Activated naive CD8-positive, alpha-beta T cell treated with anti-CD3 and anti-CD28 coated beads, Interleukin-2, amount 10 ng/mL, durations not matched to agents 7 days and 5 days (primary cell): ENCODE measurements at regions not wholly inside any gene's neighbourhood (a gene's known extent, or its start where the extent isn't known, plus 50 kb on each side); places are given as distances from the start of the nearest gene placed in this dataset.

Source experiments
- ATAC-seq: fragments of 150-1000 bp; cut with Tn5 transposase; one replicate; pipeline ENCODE4 v1.10.0; 2021; ENCODE audit warnings: low read depth, moderate library complexity
- POLR2A ChIA-PET: fragments of 350-600 bp; sonication (Branson Sonifier 250); formaldehyde crosslinking; loops from one replicate; lab custom pipeline; 2021; ENCODE audit warnings: antibody characterized with exemption; lab: Charles Lee
- DNase-seq: peaks from one replicate; pipeline ENCODE4 v3.0.0; 2021
- H3K27ac Mint-ChIP-seq: one replicate; pipeline ENCODE4 v1.8.0; 2022; ENCODE audit warnings: mild to moderate bottlenecking, mixed read lengths
- H3K27me3 Mint-ChIP-seq: one replicate; pipeline ENCODE4 v1.8.0; 2022; ENCODE audit warnings: mild to moderate bottlenecking, moderate library complexity, mixed read lengths
- H3K36me3 Mint-ChIP-seq: one replicate; pipeline ENCODE4 v1.8.0; 2021; ENCODE audit warnings: mild to moderate bottlenecking, mixed read lengths
- H3K4me1 Mint-ChIP-seq: one replicate; pipeline ENCODE4 v1.8.0; 2021; ENCODE audit warnings: mixed read lengths
- H3K4me3 Mint-ChIP-seq: one replicate; pipeline ENCODE4 v1.8.0; 2022; ENCODE audit warnings: mild to moderate bottlenecking, moderate library complexity, mixed read lengths
- H3K9me3 Mint-ChIP-seq: one replicate; pipeline ENCODE4 v1.8.0; 2021; ENCODE audit warnings: mixed read lengths

GRCh38 chr16:7013990-7014389, 318.7 kb upstream of the RBFOX1 start:
- H3K27ac Mint-ChIP-seq, result no peak overlapping the region
- no peak overlapping the region for H3K4me3 Mint-ChIP-seq
- ATAC-seq (no peak), DNase-seq (no peak)
- no peaks in the 10 kb centered on the region for H3K4me1 Mint-ChIP-seq
- POLR2A ChIA-PET, result no interaction called here
- peaks cover 18% of the 10 kb centered on the region for H3K9me3 Mint-ChIP-seq
- no peaks in the 10 kb centered on the region for H3K36me3 Mint-ChIP-seq
- no peaks in the 10 kb centered on the region for H3K27me3 Mint-ChIP-seq

- H3K9me3 Mint-ChIP-seq, result peaks cover 7% of the 10 kb centered on the region
Measured at GRCh38 chr16:7004266-7004665, 328.4 kb upstream of the RBFOX1 start.

GRCh38 chr16:6993544-6993943, 339.1 kb upstream of the RBFOX1 start:
- ATAC-seq (no peak), DNase-seq (no peak)
- POLR2A ChIA-PET, result no interaction called here
- H3K9me3 Mint-ChIP-seq, result peaks cover 14% of the 10 kb centered on the region
- H3K27me3 Mint-ChIP-seq, result no peaks in the 10 kb centered on the region
- H3K4me1 Mint-ChIP-seq, result no peaks in the 10 kb centered on the region
- H3K36me3 Mint-ChIP-seq, result no peaks in the 10 kb centered on the region
- no peak overlapping the region for H3K4me3 Mint-ChIP-seq
- no peak overlapping the region for H3K27ac Mint-ChIP-seq

More at GRCh38 chr16:7004266-7004665, 328.4 kb upstream of the RBFOX1 start:
- H3K4me1 Mint-ChIP-seq, result no peaks in the 10 kb centered on the region
- no peak overlapping the region for H3K27ac Mint-ChIP-seq
- no peaks in the 10 kb centered on the region for H3K36me3 Mint-ChIP-seq
- no peaks in the 10 kb centered on the region for H3K27me3 Mint-ChIP-seq
- DNase-seq (no peak), ATAC-seq (no peak)
- POLR2A ChIA-PET, result no interaction called here
- no peak overlapping the region for H3K4me3 Mint-ChIP-seq

GRCh38 chr16:6988846-6989245, 343.8 kb upstream of the RBFOX1 start:
- ATAC-seq, result no peak
- POLR2A ChIA-PET, result no interaction called here
- no peak overlapping the region for H3K27ac Mint-ChIP-seq

GRCh38 chr16:6977916-6978315, 354.7 kb upstream of the RBFOX1 start:
- Mint-ChIP-seq H3K4me3 (no peak overlapping the region), H3K9me3 (peaks cover 3% of the 10 kb centered on the region), H3K36me3 (no peaks in the 10 kb centered on the region), H3K27me3 (no peaks in the 10 kb centered on the region), H3K4me1 (no peaks in the 10 kb centered on the region), H3K27ac (no peak overlapping the region)
- no peak for ATAC-seq
- POLR2A ChIA-PET, result no interaction called here
- DNase-seq, result no peak

More at GRCh38 chr16:6988846-6989245, 343.8 kb upstream of the RBFOX1 start:
- Mint-ChIP-seq H3K27me3 (no peaks in the 10 kb centered on the region), H3K36me3 (no peaks in the 10 kb centered on the region), H3K4me1 (no peaks in the 10 kb centered on the region), H3K4me3 (no peak overlapping the region), H3K9me3 (peaks cover 13% of the 10 kb centered on the region)
- DNase-seq, result no peak

- ATAC-seq (no peak), DNase-seq (no peak)
- Mint-ChIP-seq H3K36me3 (no peaks in the 10 kb centered on the region), H3K27me3 (no peaks in the 10 kb centered on the region), H3K9me3 (peaks cover 3% of the 10 kb centered on the region), H3K4me1 (no peaks in the 10 kb centered on the region), H3K4me3 (no peak overlapping the region), H3K27ac (no peak overlapping the region)
- POLR2A ChIA-PET, result no interaction called here
Measured at GRCh38 chr16:6977291-6977690, 355.4 kb upstream of the RBFOX1 start.

- no peaks in the 10 kb centered on the region for H3K4me1 Mint-ChIP-seq
- H3K9me3 Mint-ChIP-seq, result peaks cover 3% of the 10 kb centered on the region
- no peak for ATAC-seq
- no peaks in the 10 kb centered on the region for H3K27me3 Mint-ChIP-seq
- POLR2A ChIA-PET, result no interaction called here
- DNase-seq, result no peak
- no peak overlapping the region for H3K4me3 Mint-ChIP-seq
- H3K27ac Mint-ChIP-seq, result no peak overlapping the region
- no peaks in the 10 kb centered on the region for H3K36me3 Mint-ChIP-seq
Measured at GRCh38 chr16:6976716-6977115, 355.9 kb upstream of the RBFOX1 start.

GRCh38 chr16:6970171-6970857, 362.3 kb upstream of the RBFOX1 start:
- Mint-ChIP-seq H3K27ac (no peak overlapping the region), H3K4me1 (no peaks in the 10 kb centered on the region), H3K36me3 (no peaks in the 10 kb centered on the region), H3K9me3 (peaks cover 14% of the 10 kb centered on the region), H3K27me3 (no peaks in the 10 kb centered on the region), H3K4me3 (no peak overlapping the region)
- no peak for ATAC-seq
- DNase-seq, result no peak
- POLR2A ChIA-PET, result no interaction called here

GRCh38 chr16:6969594-6969993, 363.1 kb upstream of the RBFOX1 start:
- no peaks in the 10 kb centered on the region for H3K4me1 Mint-ChIP-seq
- no peak for ATAC-seq
- H3K36me3 Mint-ChIP-seq, result no peaks in the 10 kb centered on the region
- peaks cover 17% of the 10 kb centered on the region for H3K9me3 Mint-ChIP-seq
- POLR2A ChIA-PET, result no interaction called here
- H3K27me3 Mint-ChIP-seq, result no peaks in the 10 kb centered on the region
- no peak overlapping the region for H3K27ac Mint-ChIP-seq
- no peak for DNase-seq
- H3K4me3 Mint-ChIP-seq, result no peak overlapping the region

- Mint-ChIP-seq H3K36me3 (no peaks in the 10 kb centered on the region), H3K9me3 (peaks cover 20% of the 10 kb centered on the region), H3K4me1 (no peaks in the 10 kb centered on the region), H3K27ac (no peak overlapping the region), H3K27me3 (no peaks in the 10 kb centered on the region), H3K4me3 (no peak overlapping the region)
- POLR2A ChIA-PET, result no interaction called here
- ATAC-seq, result no peak
- DNase-seq, result no peak
Measured at GRCh38 chr16:6967796-6968320, 364.8 kb upstream of the RBFOX1 start.

- no peak for DNase-seq
- ATAC-seq, result no peak
- Mint-ChIP-seq H3K4me1 (no peaks in the 10 kb centered on the region), H3K27me3 (no peaks in the 10 kb centered on the region), H3K27ac (no peak overlapping the region), H3K9me3 (peaks cover 20% of the 10 kb centered on the region), H3K36me3 (no peaks in the 10 kb centered on the region), H3K4me3 (no peak overlapping the region)
- POLR2A ChIA-PET, result no interaction called here
Measured at GRCh38 chr16:6966925-6967324, 365.7 kb upstream of the RBFOX1 start.

GRCh38 chr16:6964679-6965078, 368.0 kb upstream of the RBFOX1 start:
- POLR2A ChIA-PET, result no interaction called here
- no peaks in the 10 kb centered on the region for H3K4me1 Mint-ChIP-seq
- no peaks in the 10 kb centered on the region for H3K36me3 Mint-ChIP-seq
- ATAC-seq (no peak), DNase-seq (no peak)
- peaks cover 15% of the 10 kb centered on the region for H3K9me3 Mint-ChIP-seq
- no peaks in the 10 kb centered on the region for H3K27me3 Mint-ChIP-seq
- H3K27ac Mint-ChIP-seq, result no peak overlapping the region
- no peak overlapping the region for H3K4me3 Mint-ChIP-seq

GRCh38 chr16:6961704-6962103, 370.9 kb upstream of the RBFOX1 start:
- H3K4me3 Mint-ChIP-seq, result no peak overlapping the region
- H3K9me3 Mint-ChIP-seq, result peaks cover 11% of the 10 kb centered on the region
- no peak overlapping the region for H3K27ac Mint-ChIP-seq
- H3K36me3 Mint-ChIP-seq, result no peaks in the 10 kb centered on the region
- ATAC-seq, result no peak
- POLR2A ChIA-PET, result interaction anchor here (0.5 kb wide), 1 partner anchor 11 kb away, joined by 3 read pairs; no protein-coding TSS in a partner anchor
- DNase-seq, result no peak
- H3K27me3 Mint-ChIP-seq, result no peaks in the 10 kb centered on the region
- H3K4me1 Mint-ChIP-seq, result no peaks in the 10 kb centered on the region

- H3K27me3 Mint-ChIP-seq, result no peaks in the 10 kb centered on the region
- DNase-seq (no peak), ATAC-seq (no peak)
- H3K4me3 Mint-ChIP-seq, result no peak overlapping the region
- POLR2A ChIA-PET, result no interaction called here
- H3K36me3 Mint-ChIP-seq, result no peaks in the 10 kb centered on the region
- no peaks in the 10 kb centered on the region for H3K4me1 Mint-ChIP-seq
- H3K27ac Mint-ChIP-seq, result no peak overlapping the region
- H3K9me3 Mint-ChIP-seq, result peaks cover 7% of the 10 kb centered on the region
Measured at GRCh38 chr16:6958184-6958583, 374.5 kb upstream of the RBFOX1 start.
